NCI-H146 (cell line): ENCODE measurements at regions not wholly inside any gene's neighbourhood (a gene's known extent, or its start where the extent isn't known, plus 50 kb on each side); places are given as distances from the start of the nearest gene placed in this dataset.

Source experiments
- DNase-seq: peaks from one replicate; lab custom pipeline; 2025; lab: John Stamatoyannopoulos, UW

- peak; percentile 99 for DNase-seq
Measured at GRCh38 chr11:116413301-116414242, 359.2 kb downstream of the BUD13 start.

- peak; percentile 48 for DNase-seq
Measured at GRCh38 chr11:116412118-116412889, 360.5 kb downstream of the BUD13 start.

GRCh38 chr11:116409238-116409637, 363.5 kb downstream of the BUD13 start:
- peak; percentile 58 for DNase-seq

- no peak for DNase-seq
Measured at GRCh38 chr11:116406042-116406441, 366.7 kb downstream of the BUD13 start.

- DNase-seq = no peak
Measured at GRCh38 chr11:116404462-116404798, 368.4 kb downstream of the BUD13 start.

- DNase-seq = no peak
Measured at GRCh38 chr11:116403794-116404461, 368.9 kb downstream of the BUD13 start.

- peak; percentile 37 for DNase-seq
Measured at GRCh38 chr11:116400081-116400480, 372.7 kb downstream of the BUD13 start.

GRCh38 chr11:116397602-116398084, 375.1 kb downstream of the BUD13 start:
- no peak for DNase-seq

- DNase-seq = no peak
Measured at GRCh38 chr11:116396331-116396730, 376.5 kb downstream of the BUD13 start.

GRCh38 chr11:116394022-116394421, 378.8 kb downstream of the BUD13 start:
- no peak for DNase-seq

GRCh38 chr11:116390963-116391362, 381.8 kb downstream of the BUD13 start:
- DNase-seq = no peak

- DNase-seq = no peak
Measured at GRCh38 chr11:116388146-116388545, 384.6 kb downstream of the BUD13 start.

GRCh38 chr11:116387641-116388040, 385.1 kb downstream of the BUD13 start:
- DNase-seq = no peak

GRCh38 chr11:116386118-116386699, 386.6 kb downstream of the BUD13 start:
- no peak for DNase-seq

- DNase-seq = peak; percentile 89
Measured at GRCh38 chr11:116384876-116385275, 387.9 kb downstream of the BUD13 start.

GRCh38 chr11:116384407-116384806, 388.4 kb downstream of the BUD13 start:
- no peak for DNase-seq

- DNase-seq = no peak
Measured at GRCh38 chr11:116379185-116379828, 393.5 kb downstream of the BUD13 start.

- DNase-seq = peak; percentile 97
Measured at GRCh38 chr11:116376547-116376946, 396.2 kb downstream of the BUD13 start.

GRCh38 chr11:116376054-116376453, 396.7 kb downstream of the BUD13 start:
- DNase-seq = peak; percentile 82

- peak; percentile 57 for DNase-seq
Measured at GRCh38 chr11:116375221-116375620, 397.6 kb downstream of the BUD13 start.

GRCh38 chr11:116374085-116374484, 398.7 kb downstream of the BUD13 start:
- DNase-seq = no peak
